Karpas-422 (cell line): ENCODE measurements at regions not wholly inside any gene's neighbourhood (a gene's known extent, or its start where the extent isn't known, plus 50 kb on each side); places are given as distances from the start of the nearest gene placed in this dataset.
"Not testable (repeated sequence)": the region's sequence is repeated elsewhere in the genome, so short reads cannot be mapped to it uniquely, and the experiment has no call there.

Source experiments
- DNase-seq: peaks from one replicate; pipeline ENCODE4 v3.0.0-alpha.2; 2015
- H2AFZ ChIP-seq: fragments of 200-600 bp; sonication (generic); 2 replicates; pipeline ENCODE4 v1.6.1; 2014; ENCODE audit warnings: antibody characterized with exemption, low read length, mixed read lengths
- H3K27ac ChIP-seq: fragments of 200-600 bp; sonication (generic); 2 replicates; pipeline ENCODE4 v1.5.1; 2014; ENCODE audit warnings: mild to moderate bottlenecking, low read length, moderate library complexity
- H3K27me3 ChIP-seq: fragments of 200-600 bp; sonication (generic); 2 replicates; pipeline ENCODE4 v1.6.1; 2014; ENCODE audit warnings: low read length, mixed read lengths
- H3K36me3 ChIP-seq: fragments of 200-600 bp; sonication (generic); 2 replicates; pipeline ENCODE4 v1.6.1; 2014; ENCODE audit warnings: low read length, mixed read lengths; ENCODE audit not compliant: insufficient read depth
- H3K4me1 ChIP-seq: fragments of 200-600 bp; sonication (generic); 2 replicates; pipeline ENCODE4 v1.6.1; 2014; ENCODE audit warnings: mild to moderate bottlenecking, low read length, mixed read lengths
- H3K4me2 ChIP-seq: fragments of 200-600 bp; sonication (generic); 2 replicates; pipeline ENCODE4 v1.6.1; 2014; ENCODE audit warnings: low read length, low read depth, mild to moderate bottlenecking; ENCODE audit not compliant: poor library complexity, severe bottlenecking
- H3K4me3 ChIP-seq: fragments of 200-600 bp; sonication (generic); 2 replicates; pipeline ENCODE4 v1.5.1; 2014; ENCODE audit warnings: mild to moderate bottlenecking, antibody characterized with exemption, low read length, mixed read lengths
- H3K79me2 ChIP-seq: fragments of 200-600 bp; sonication (generic); 2 replicates; pipeline ENCODE4 v1.6.1; 2014; ENCODE audit warnings: mild to moderate bottlenecking, low read length, mixed read lengths
- H3K9ac ChIP-seq: fragments of 200-600 bp; sonication (generic); 2 replicates; pipeline ENCODE4 v1.6.0; 2014; ENCODE audit warnings: low read length
- H3K9me2 ChIP-seq: fragments of 200-600 bp; sonication (generic), shearing (Covaris generic); replicated peaks from 2 replicates; pipeline ENCODE4 v1.6.0; 2014; ENCODE audit warnings: mild to moderate bottlenecking, low read length, moderate library complexity; ENCODE audit not compliant: insufficient read depth
- H3K9me3 ChIP-seq: fragments of 300-700, 200-600 bp; sonication (generic); 2 replicates; pipeline ENCODE4 v1.6.1; 2014; ENCODE audit warnings: low read length, mixed read lengths
- H4K20me1 ChIP-seq: fragments of 200-600 bp; sonication (generic); 2 replicates; pipeline ENCODE4 v1.6.1; 2014; ENCODE audit warnings: mild to moderate bottlenecking, antibody characterized with exemption, low read length, low read depth; ENCODE audit not compliant: insufficient read depth

DNA sequence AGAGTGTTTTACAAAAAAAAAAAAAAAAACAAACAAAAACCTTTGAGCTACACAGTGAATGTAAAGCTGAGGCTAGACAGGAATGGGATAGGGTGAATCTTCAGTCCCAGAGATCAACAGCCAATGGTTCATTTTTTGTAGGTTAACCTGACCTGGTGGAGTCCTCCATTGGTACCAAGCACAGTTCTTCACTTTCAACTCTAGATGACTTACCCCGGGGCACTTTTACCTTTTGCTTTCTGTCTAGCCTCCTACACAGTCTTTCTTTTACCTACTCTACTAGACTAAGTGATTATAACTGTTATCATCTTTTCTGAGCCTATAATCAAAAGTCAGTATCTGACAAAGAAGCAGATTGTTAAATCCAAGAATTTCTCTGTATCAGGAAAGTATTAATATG is 50.9 kb downstream of the ANXA2R start:
- H3K9me2 ChIP-seq, result no peaks in the 10 kb centered on the region
- no peak for DNase-seq
- H3K4me1 ChIP-seq, result peaks cover 25% of the 10 kb centered on the region
- H2AFZ ChIP-seq, result no peak overlapping the region
- no peaks in the 10 kb centered on the region for H3K36me3 ChIP-seq
- H3K27ac ChIP-seq, result no peak overlapping the region
- no peak overlapping the region for H3K4me3 ChIP-seq
- no peaks in the 10 kb centered on the region for H4K20me1 ChIP-seq
- no peak overlapping the region for H3K9ac ChIP-seq
- no peaks in the 10 kb centered on the region for H3K79me2 ChIP-seq
- H3K27me3 ChIP-seq, result 0 out of 2 replicates have a peak, but pooled peaks cover 2% of the 10 kb centered on the region
- no peak overlapping the region for H3K4me2 ChIP-seq
- no peaks in the 10 kb centered on the region for H3K9me3 ChIP-seq

DNA sequence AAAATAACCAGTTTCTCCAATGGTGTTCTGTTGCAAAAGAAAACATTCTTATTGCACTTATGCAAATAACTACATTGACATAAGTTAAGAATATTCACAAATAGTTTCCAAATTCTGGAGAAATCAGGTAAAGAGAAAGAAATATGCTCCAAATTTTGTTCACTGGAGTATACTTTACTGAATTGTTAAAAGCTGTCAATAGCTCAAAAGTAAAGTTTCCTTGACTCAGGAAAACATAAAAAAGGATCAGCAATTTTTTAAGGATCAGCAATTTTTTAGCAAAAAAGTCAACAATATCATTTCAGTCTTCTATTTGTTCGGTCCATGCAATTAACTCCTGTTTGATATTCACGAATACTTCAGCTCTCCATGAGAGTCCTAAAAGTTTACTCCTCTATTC is 51.6 kb downstream of the ANXA2R start:
- H3K4me1 ChIP-seq, result peaks cover 19% of the 10 kb centered on the region
- 0 out of 2 replicates have a peak, but pooled peaks cover 2% of the 10 kb centered on the region for H3K27me3 ChIP-seq
- H2AFZ ChIP-seq, result no peak overlapping the region
- no peak overlapping the region for H3K4me2 ChIP-seq
- H3K9me3 ChIP-seq, result no peaks in the 10 kb centered on the region
- H3K9me2 ChIP-seq, result no peaks in the 10 kb centered on the region
- no peak overlapping the region for H3K27ac ChIP-seq
- no peak overlapping the region for H3K9ac ChIP-seq
- DNase-seq, result no peak
- no peak overlapping the region for H3K4me3 ChIP-seq
- H3K79me2 ChIP-seq, result no peaks in the 10 kb centered on the region
- no peaks in the 10 kb centered on the region for H4K20me1 ChIP-seq
- H3K36me3 ChIP-seq, result no peaks in the 10 kb centered on the region

DNA sequence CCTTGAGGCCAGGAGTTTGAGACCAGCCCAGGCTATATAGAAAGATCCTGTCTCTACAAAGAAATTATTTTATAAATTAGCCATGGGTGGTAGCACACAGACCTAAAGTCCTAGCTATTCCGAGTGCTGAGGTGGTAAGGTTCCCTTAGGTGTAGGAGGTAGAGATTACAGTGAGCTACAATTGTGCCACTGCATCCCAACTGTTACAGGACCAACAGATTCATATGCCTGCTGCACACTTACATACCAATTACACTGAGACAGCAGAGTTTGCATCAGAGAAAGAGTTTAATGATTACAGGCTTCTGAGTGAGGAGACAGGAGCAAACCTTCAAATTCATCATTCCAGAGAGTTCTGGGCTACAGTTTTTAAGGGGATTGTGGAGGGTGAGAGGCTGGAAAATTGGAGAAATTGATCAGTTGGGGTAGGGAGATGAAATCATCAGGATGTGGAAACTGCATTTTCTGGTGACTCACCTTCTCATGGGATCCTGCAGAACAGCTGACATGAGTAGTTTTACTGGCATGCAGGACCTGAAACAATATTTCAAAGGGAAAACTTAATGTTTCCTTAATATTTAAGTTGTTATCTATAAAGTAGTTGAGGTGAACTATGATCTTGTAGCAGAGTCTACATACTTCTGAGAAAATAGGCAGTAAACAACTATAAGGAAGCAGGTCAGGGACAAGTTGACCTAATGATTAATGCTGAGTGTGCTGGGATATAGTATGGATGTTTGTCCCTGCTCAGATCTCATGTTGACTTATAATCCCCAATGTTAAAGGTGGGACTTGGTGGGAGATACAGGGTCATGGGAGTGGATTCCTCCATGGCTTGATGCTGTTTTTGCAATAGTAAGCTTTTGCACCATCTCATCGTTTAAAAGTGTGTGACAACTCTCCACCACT is 54.7 kb downstream of the ANXA2R start:
- H3K9ac ChIP-seq, result no peak overlapping the region
- no peaks in the 10 kb centered on the region for H3K36me3 ChIP-seq
- no peaks in the 10 kb centered on the region for H4K20me1 ChIP-seq
- no peak overlapping the region for H3K4me2 ChIP-seq
- H3K4me3 ChIP-seq, result no peak overlapping the region
- no peaks in the 10 kb centered on the region for H3K9me2 ChIP-seq
- H3K79me2 ChIP-seq, result no peaks in the 10 kb centered on the region
- no peaks in the 10 kb centered on the region for H3K4me1 ChIP-seq
- DNase-seq, result no peak
- H3K27ac ChIP-seq, result no peak overlapping the region
- H3K9me3 ChIP-seq, result no peaks in the 10 kb centered on the region
- no peak overlapping the region; the same call in 1 of the 2 replicates for H2AFZ ChIP-seq
- H3K27me3 ChIP-seq, result 0 out of 2 replicates have a peak, but pooled peaks cover 2% of the 10 kb centered on the region

DNA sequence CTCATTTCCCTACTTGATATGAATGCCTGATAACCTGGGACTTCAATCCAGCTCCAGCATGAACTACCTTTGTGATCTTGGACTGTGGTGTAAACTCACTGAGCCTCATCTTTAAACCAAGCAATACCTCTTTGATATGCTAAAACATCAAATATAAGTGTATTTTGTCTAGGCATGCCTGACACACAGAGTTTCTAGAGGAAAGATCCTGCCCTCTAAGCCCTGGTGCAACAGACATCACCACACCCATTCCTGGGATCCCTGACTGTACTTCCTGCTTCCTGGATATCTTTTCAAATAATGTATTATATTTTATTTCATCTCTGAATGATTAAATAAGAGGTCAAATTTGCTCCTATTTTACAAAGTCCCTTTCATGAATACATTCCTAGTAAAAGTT is 55.8 kb downstream of the ANXA2R start:
- no peaks in the 10 kb centered on the region for H4K20me1 ChIP-seq
- no peaks in the 10 kb centered on the region for H3K36me3 ChIP-seq
- H3K27ac ChIP-seq, result no peak overlapping the region
- H3K9ac ChIP-seq, result no peak overlapping the region
- H3K4me3 ChIP-seq, result no peak overlapping the region
- DNase-seq, result no peak
- H3K9me2 ChIP-seq, result no peaks in the 10 kb centered on the region
- H3K4me2 ChIP-seq, result no peak overlapping the region
- no peaks in the 10 kb centered on the region for H3K4me1 ChIP-seq
- H3K79me2 ChIP-seq, result no peaks in the 10 kb centered on the region
- no peak overlapping the region for H2AFZ ChIP-seq
- H3K9me3 ChIP-seq, result no peaks in the 10 kb centered on the region
- H3K27me3 ChIP-seq, result 0 out of 2 replicates have a peak, but pooled peaks cover 2% of the 10 kb centered on the region

DNA sequence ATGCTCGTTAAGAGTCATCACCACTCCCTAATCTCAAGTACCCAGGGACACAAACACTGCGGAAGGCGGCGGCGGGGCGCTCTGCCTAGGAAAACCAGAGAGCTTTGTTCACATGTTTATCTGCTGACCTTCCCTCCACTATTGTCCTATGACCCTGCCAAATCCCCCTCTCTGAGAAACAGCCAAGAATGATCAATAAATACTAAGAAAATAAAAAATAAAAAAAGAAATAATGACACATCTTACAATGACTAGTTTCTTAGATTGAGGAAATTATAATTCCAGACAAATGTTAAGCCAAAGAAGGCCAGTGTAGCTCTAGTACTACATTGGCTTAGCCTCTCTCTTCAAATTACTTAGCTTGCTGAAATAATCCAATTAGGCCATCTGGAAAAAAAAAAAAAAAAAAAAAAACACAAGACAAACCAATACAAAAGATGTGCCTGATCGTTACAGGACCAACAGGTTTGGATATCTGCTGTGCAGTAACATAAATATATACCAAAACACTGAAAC is 58.0 kb downstream of the ANXA2R start:
- no peaks in the 10 kb centered on the region for H3K36me3 ChIP-seq
- no peaks in the 10 kb centered on the region for H4K20me1 ChIP-seq
- no peak overlapping the region for H3K4me3 ChIP-seq
- no peak overlapping the region for H2AFZ ChIP-seq
- no peak overlapping the region for H3K4me2 ChIP-seq
- H3K9me3 ChIP-seq, result no peaks in the 10 kb centered on the region
- H3K27me3 ChIP-seq, result 0 out of 2 replicates have a peak, but pooled peaks cover 2% of the 10 kb centered on the region
- H3K27ac ChIP-seq, result no peak overlapping the region
- no peaks in the 10 kb centered on the region for H3K9me2 ChIP-seq
- H3K4me1 ChIP-seq, result no peaks in the 10 kb centered on the region
- no peak overlapping the region for H3K9ac ChIP-seq
- no peak for DNase-seq
- H3K79me2 ChIP-seq, result no peaks in the 10 kb centered on the region

DNA sequence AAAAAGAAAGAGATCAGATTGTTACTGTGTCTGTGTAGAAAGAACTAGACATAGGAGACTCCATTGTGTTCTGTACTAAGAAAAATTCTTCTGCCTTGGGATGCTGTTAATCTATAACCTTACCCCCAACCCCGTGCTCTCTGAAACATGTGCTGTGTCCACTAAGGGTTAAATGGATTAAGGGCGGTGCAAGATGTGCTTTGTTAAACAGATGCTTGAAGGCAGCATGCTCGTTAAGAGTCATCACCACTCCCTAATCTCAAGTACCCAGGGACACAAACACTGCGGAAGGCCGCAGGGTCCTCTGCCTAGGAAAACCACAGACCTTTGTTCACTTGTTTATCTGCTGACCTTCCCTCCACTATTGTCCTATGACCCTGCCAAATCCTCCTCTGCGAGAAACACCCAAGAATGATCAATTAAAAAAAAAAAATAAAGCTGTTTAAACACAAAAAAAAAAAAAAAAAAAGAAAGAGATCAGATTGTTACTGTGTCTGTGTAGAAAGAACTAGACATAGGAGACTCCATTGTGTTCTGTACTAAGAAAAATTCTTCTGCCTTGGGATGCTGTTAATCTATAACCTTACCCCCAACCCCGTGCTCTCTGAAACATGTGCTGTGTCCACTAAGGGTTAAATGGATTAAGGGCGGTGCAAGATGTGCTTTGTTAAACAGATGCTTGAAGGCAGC is 58.6 kb downstream of the ANXA2R start:
- H3K4me2 ChIP-seq, H3K9me2 ChIP-seq, H3K27ac ChIP-seq, H3K79me2 ChIP-seq, H3K9ac ChIP-seq, H3K36me3 ChIP-seq, H4K20me1 ChIP-seq, H2AFZ ChIP-seq, H3K4me3 ChIP-seq, H3K27me3 ChIP-seq, H3K4me1 ChIP-seq, DNase-seq, H3K9me3 ChIP-seq: not testable (repeated sequence)

DNA sequence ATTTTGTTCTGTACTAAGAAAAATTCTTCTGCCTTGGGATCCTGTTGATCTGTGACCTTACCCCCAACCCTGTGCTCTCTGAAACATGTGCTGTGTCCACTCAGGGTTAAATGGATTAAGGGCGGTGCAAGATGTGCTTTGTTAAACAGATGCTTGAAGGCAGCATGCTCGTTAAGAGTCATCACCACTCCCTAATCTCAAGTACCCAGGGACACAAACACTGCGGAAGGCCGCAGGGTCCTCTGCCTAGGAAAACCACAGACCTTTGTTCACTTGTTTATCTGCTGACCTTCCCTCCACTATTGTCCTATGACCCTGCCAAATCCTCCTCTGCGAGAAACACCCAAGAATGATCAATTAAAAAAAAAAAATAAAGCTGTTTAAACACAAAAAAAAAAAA is 59.1 kb downstream of the ANXA2R start:
- H3K4me2 ChIP-seq, H3K4me3 ChIP-seq, H3K9me3 ChIP-seq, H3K9me2 ChIP-seq, H3K4me1 ChIP-seq, H2AFZ ChIP-seq, H4K20me1 ChIP-seq, DNase-seq, H3K9ac ChIP-seq, H3K36me3 ChIP-seq, H3K27me3 ChIP-seq, H3K79me2 ChIP-seq, H3K27ac ChIP-seq: not testable (repeated sequence)

DNA sequence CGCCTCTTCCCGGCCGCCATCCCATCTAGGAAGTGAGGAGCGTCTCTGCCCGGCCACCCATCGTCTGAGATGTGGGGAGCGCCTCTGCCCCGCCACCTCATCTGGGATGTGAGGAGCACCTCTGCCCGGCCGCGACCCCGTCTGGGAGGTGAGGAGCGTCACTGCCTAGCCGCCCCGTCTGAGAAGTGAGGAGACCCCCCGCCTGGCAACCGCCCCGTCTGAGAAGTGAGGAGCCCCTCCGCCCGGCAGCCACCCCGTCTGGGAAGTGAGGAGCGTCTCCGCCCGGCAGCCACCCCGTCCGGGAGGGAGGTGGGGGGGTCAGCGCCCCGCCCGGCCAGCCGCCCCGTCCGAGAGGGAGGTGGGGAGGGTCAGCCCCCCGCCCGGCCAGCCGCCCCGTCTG is 59.7 kb downstream of the ANXA2R start:
- H3K27ac ChIP-seq, H3K27me3 ChIP-seq, H3K4me3 ChIP-seq, H3K4me2 ChIP-seq, H2AFZ ChIP-seq, DNase-seq, H3K36me3 ChIP-seq, H3K9me3 ChIP-seq, H3K79me2 ChIP-seq, H3K9me2 ChIP-seq, H3K9ac ChIP-seq, H3K4me1 ChIP-seq, H4K20me1 ChIP-seq: not testable (repeated sequence)
